ENCODE measurements at regions not wholly inside any gene's neighbourhood (a gene's known extent, or its start where the extent isn't known, plus 50 kb on each side); places are given as distances from the start of the nearest gene placed in this dataset.

DNA sequence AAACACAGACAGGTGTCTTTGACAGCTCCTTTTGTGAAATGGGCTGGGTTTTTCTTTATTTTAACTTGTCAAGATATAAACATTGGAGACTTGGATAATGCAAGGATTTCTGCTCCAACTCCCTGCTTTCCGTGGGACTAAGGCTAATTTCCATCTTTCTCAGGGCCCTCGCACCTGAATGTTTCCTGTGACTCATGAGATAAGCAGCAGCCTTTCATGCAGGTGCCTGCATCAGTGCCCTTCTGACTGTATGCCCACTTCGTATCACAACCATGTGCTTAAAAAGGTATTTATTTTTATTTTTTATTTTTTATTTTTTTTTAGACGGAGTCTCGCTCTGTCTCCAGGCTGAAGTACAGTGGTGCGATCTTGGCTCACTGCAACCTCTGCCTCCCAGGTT, 736.1 kb downstream of the DOK5 start:
- Histone ChIP-seq H3K27me3 (replicated peaks; ENCODE audit: control insufficient read depth, insufficient read depth, low read length) (no peaks in the 10 kb centered on the region), H3K4me3 (replicated peaks; ENCODE audit: low read depth, low read length) (no peak overlapping the region), H3K36me3 (ENCODE audit: control insufficient read depth, insufficient read depth, low read length) (no peaks in the 10 kb centered on the region)
- TF ChIP-seq, protein P1, sequence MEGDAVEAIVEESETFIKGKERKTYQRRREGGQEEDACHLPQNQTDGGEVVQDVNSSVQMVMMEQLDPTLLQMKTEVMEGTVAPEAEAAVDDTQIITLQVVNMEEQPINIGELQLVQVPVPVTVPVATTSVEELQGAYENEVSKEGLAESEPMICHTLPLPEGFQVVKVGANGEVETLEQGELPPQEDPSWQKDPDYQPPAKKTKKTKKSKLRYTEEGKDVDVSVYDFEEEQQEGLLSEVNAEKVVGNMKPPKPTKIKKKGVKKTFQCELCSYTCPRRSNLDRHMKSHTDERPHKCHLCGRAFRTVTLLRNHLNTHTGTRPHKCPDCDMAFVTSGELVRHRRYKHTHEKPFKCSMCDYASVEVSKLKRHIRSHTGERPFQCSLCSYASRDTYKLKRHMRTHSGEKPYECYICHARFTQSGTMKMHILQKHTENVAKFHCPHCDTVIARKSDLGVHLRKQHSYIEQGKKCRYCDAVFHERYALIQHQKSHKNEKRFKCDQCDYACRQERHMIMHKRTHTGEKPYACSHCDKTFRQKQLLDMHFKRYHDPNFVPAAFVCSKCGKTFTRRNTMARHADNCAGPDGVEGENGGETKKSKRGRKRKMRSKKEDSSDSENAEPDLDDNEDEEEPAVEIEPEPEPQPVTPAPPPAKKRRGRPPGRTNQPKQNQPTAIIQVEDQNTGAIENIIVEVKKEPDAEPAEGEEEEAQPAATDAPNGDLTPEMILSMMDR (IDR thresholded peaks at IDR 0.05; ENCODE audit: insufficient read depth, low read length, poor library complexity, severe bottlenecking) = no peak
- no peak for DNase-seq (ENCODE audit: extremely low read depth, insufficient read length)

DNA sequence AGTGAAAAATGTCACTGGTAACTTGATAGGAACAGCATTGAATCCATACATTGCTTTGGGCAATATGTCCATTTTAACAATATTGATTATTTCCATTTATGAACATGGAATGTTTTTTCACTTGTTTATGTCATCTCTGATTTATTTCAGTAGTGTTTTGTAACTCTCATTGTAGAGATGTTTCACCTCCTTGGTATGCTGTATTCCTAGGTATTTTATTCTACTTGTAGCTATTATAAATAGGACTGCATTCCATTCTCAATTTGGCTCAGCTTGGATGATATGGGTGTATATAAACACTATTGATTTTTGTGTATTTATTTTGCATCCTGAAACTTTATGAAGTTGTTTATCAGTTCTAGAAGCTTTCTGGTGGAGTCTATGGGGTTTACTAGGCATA, 730.3 kb downstream of the DOK5 start:
- TF ChIP-seq, protein P1 (IDR thresholded peaks at IDR 0.05; ENCODE audit: insufficient read depth, low read length, poor library complexity, severe bottlenecking) = no peak
- H3K36me3 ChIP-seq (ENCODE audit: control insufficient read depth, insufficient read depth, low read length) = no peaks in the 10 kb centered on the region
- H3K4me3 ChIP-seq (replicated peaks; ENCODE audit: low read depth, low read length) = no peak overlapping the region
- no peak for DNase-seq (ENCODE audit: extremely low read depth, insufficient read length)
- H3K27me3 ChIP-seq (replicated peaks; ENCODE audit: control insufficient read depth, insufficient read depth, low read length) = no peaks in the 10 kb centered on the region

DNA sequence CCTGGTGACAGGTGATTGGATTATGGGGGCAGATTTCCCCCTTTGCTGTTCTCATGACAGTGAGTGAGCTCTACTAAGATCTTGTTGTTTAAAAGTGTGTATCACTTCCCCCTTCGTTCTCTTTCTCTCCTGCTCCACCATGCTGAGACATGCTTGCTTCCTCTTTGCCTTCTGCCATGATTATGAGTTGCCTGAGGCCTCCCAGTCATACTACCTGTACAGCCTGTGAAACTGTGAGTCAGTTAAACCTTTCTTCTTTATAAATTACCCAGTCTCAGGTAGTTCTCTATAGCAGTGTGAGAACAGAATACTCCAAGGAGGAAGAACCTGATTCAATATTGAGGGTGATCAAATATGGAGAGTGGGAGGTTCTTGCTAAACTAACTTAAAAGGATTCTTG, 724.9 kb downstream of the DOK5 start:
- TF ChIP-seq, protein P1 (IDR thresholded peaks at IDR 0.05; ENCODE audit: insufficient read depth, low read length, poor library complexity, severe bottlenecking) = no peak
- Histone ChIP-seq H3K36me3 (ENCODE audit: control insufficient read depth, insufficient read depth, low read length) (no peaks in the 10 kb centered on the region), H3K4me3 (replicated peaks; ENCODE audit: low read depth, low read length) (no peak overlapping the region), H3K27me3 (replicated peaks; ENCODE audit: control insufficient read depth, insufficient read depth, low read length) (no peaks in the 10 kb centered on the region)
- no peak for DNase-seq (ENCODE audit: extremely low read depth, insufficient read length)

DNA sequence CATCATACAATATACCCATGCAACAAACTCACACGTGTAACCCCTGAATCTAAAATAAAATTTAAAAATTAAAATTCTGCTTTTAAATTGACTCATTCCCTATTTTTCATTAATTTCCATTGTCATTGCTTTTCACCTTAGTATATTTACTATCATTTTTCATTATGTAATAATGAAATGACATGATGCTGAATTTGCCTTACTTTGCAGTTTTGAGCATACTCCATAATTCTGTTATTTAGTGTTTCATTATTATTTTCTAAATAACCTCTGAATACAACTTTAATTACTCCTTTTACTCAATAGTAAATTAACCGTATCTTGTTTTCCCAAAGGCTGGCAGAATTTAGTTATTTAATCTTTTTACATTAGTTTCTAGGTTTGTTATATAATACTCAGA, 719.6 kb downstream of the DOK5 start:
- DNase-seq (ENCODE audit: extremely low read depth, insufficient read length) = no peak
- Histone ChIP-seq H3K27me3 (replicated peaks; ENCODE audit: control insufficient read depth, insufficient read depth, low read length) (no peaks in the 10 kb centered on the region), H3K36me3 (ENCODE audit: control insufficient read depth, insufficient read depth, low read length) (no peaks in the 10 kb centered on the region), H3K4me3 (replicated peaks; ENCODE audit: low read depth, low read length) (no peak overlapping the region)
- TF ChIP-seq, protein P1 (IDR thresholded peaks at IDR 0.05; ENCODE audit: insufficient read depth, low read length, poor library complexity, severe bottlenecking) = no peak

DNA sequence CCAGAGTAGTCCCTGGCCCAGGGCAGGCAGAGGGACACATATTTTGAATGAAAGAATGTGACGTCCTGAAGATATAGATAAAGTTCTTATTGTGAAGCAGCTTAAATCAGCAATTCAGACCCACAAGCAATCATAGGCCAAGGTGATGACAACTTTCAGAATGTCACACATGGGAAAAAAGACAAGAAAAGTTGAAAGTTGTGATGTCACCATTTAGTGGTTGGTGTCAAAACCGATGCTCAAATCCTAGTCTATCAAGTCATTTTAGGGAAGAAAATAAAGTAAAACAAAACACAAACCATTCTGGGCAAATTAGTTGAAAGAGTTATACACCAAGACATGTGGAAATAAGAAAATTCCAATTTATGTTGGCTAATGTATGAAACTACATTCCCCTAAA, 710.8 kb downstream of the DOK5 start:
- Histone ChIP-seq H3K4me3 (replicated peaks; ENCODE audit: low read depth, low read length) (no peak overlapping the region), H3K36me3 (ENCODE audit: control insufficient read depth, insufficient read depth, low read length) (no peaks in the 10 kb centered on the region), H3K27me3 (replicated peaks; ENCODE audit: control insufficient read depth, insufficient read depth, low read length) (no peaks in the 10 kb centered on the region)
- DNase-seq (ENCODE audit: extremely low read depth, insufficient read length) = no peak
- TF ChIP-seq, protein P1 (IDR thresholded peaks at IDR 0.05; ENCODE audit: insufficient read depth, low read length, poor library complexity, severe bottlenecking) = no peak

DNA sequence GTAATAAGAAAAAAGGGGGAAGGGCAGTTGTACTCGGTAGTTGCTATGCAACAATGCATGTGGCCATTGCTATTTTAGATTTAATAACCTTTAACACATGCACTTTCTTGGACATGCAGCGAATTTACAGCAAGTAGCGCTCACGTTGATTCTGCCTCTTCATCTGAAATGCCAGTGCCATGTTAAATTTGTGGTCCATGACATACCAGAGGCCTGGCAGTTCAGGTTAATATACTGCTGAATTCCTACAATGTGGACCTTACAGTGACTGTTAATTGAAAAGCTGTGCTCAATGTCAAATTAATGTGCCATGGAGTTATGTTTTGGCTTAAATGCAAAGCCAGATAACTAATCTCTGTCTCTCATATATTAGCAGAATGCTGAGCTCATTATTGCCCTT, 699.7 kb downstream of the DOK5 start:
- DNase-seq (ENCODE audit: extremely low read depth, insufficient read length) = no peak

More for the DNA sequence above, 699.7 kb downstream of the DOK5 start:
- Histone ChIP-seq H3K4me3 (replicated peaks; ENCODE audit: low read depth, low read length) (no peak overlapping the region), H3K36me3 (ENCODE audit: control insufficient read depth, insufficient read depth, low read length) (no peaks in the 10 kb centered on the region), H3K27me3 (replicated peaks; ENCODE audit: control insufficient read depth, insufficient read depth, low read length) (no peaks in the 10 kb centered on the region)
- TF ChIP-seq, protein P1 (IDR thresholded peaks at IDR 0.05; ENCODE audit: insufficient read depth, low read length, poor library complexity, severe bottlenecking) = no peak
